BJ (cell line): ENCODE measurements at regions not wholly inside any gene's neighbourhood (a gene's known extent, or its start where the extent isn't known, plus 50 kb on each side); places are given as distances from the start of the nearest gene placed in this dataset.

ENCODE experiments used
- CTCF ChIA-PET: fragments of 350-600 bp; formaldehyde crosslinking; extraction: SDS; loops from one replicate; lab custom pipeline; 2021; ENCODE audit warnings: antibody characterized with exemption, inconsistent platforms; lab: Yijun Ruan, JAX
- POLR2A ChIA-PET: fragments of 300-600 bp; sonication (Branson Sonifier 250); formaldehyde crosslinking; extraction: SDS; loops from one replicate; lab custom pipeline; 2021; ENCODE audit warnings: antibody characterized with exemption; lab: Charles Lee
- DNase-seq: peaks from one replicate; pipeline ENCODE4 v3.0.0-alpha.2; 2011; ENCODE audit warnings: low read depth
- H3K27me3 ChIP-seq: 2 replicates; pipeline ENCODE4 v1.6.0; 2011; ENCODE audit warnings: low read length; ENCODE audit not compliant: control insufficient read depth, insufficient read depth
- H3K36me3 ChIP-seq: 2 replicates; pipeline ENCODE4 v1.5.1; 2011; ENCODE audit warnings: low read length; ENCODE audit not compliant: control insufficient read depth, insufficient read depth
- H3K4me3 ChIP-seq: 2 replicates; pipeline ENCODE4 v1.5.1; 2011; ENCODE audit warnings: low read depth, mild to moderate bottlenecking, control low read depth, low read length
- CTCF ChIP-seq: IDR thresholded peaks from 2 replicates; pipeline ENCODE4 v1.5.1; 2011; ENCODE audit warnings: low read depth, mild to moderate bottlenecking, control low read depth, inconsistent platforms, low read length, moderate library complexity; ENCODE audit not compliant: insufficient read depth

- TF ChIP-seq CTCF = peak; percentile 60
- POLR2A ChIA-PET = no interaction called here
- DNase-seq = no peak
- no peaks in the 10 kb centered on the region for H3K36me3 ChIP-seq
- no peak overlapping the region for H3K4me3 ChIP-seq
- 0 out of 2 replicates have a peak, but pooled peaks cover 1% of the 10 kb centered on the region for H3K27me3 ChIP-seq
- CTCF ChIA-PET = interaction anchor here (0.6 to 3.3 kb wide), 7 partner anchors 12 to 403 kb away, joined by 3 to 11 read pairs (median 5); no protein-coding TSS in a partner anchor
Measured at GRCh38 chrX:110852180-110852579, 56.6 kb upstream of the CHRDL1 start.

- no peak overlapping the region for H3K4me3 ChIP-seq
- CTCF ChIA-PET = interaction anchor here (1.2 to 3.3 kb wide), 3 partner anchors 12 to 400 kb away, joined by 3 to 11 read pairs (median 6); no protein-coding TSS in a partner anchor
- H3K27me3 ChIP-seq = 0 out of 2 replicates have a peak, but pooled peaks cover 1% of the 10 kb centered on the region
- TF ChIP-seq CTCF = no peak
- POLR2A ChIA-PET = no interaction called here
- DNase-seq = no peak
- no peaks in the 10 kb centered on the region for H3K36me3 ChIP-seq
Measured at GRCh38 chrX:110851780-110852179, 56.2 kb upstream of the CHRDL1 start.

GRCh38 chrX:110847334-110847733 lies 51.7 kb upstream of the CHRDL1 start:
- ChIA-PET CTCF (interaction anchor here (1.0 to 1.9 kb wide), 13 partner anchors 9 to 423 kb away, joined by 3 to 17 read pairs (median 4); no protein-coding TSS in a partner anchor), POLR2A (no interaction called here)
- Histone ChIP-seq H3K4me3 (no peak overlapping the region), H3K27me3 (no peaks in the 10 kb centered on the region), H3K36me3 (no peaks in the 10 kb centered on the region)
- DNase-seq = no peak
- TF ChIP-seq CTCF = peak; percentile 27; the same call in 1 of the 2 replicates

- H3K4me3 ChIP-seq = no peak overlapping the region
- ChIA-PET POLR2A (no interaction called here), CTCF (interaction anchor here (1.5 kb wide), 1 partner anchor 88 kb away, joined by 3 read pairs; no protein-coding TSS in a partner anchor)
- no peaks in the 10 kb centered on the region for H3K27me3 ChIP-seq
- TF ChIP-seq CTCF = no peak
- no peak for DNase-seq
- no peaks in the 10 kb centered on the region for H3K36me3 ChIP-seq
Measured at GRCh38 chrX:110846071-110846470, 50.5 kb upstream of the CHRDL1 start.
